Natural killer cell treated with Interleukin-12 subunit alpha and Interleukin-12 subunit beta and Interleukin-15 and Interleukin-18, amount 100 ng/mL, for 72 hours (primary cell): ENCODE measurements at regions not wholly inside any gene's neighbourhood (a gene's known extent, or its start where the extent isn't known, plus 50 kb on each side); places are given as distances from the start of the nearest gene placed in this dataset.
A peak's percentile ranks its signal among the peaks of the same experiment; 100 is the strongest.
"Not testable (repeated sequence)": the region's sequence is repeated elsewhere in the genome, so short reads cannot be mapped to it uniquely, and the experiment has no call there.

Experiments
- ATAC-seq, 2 donors: fragments of 150-1000 bp; cut with Tn5 transposase in 1 of 2; sonication (Bioruptor Pico), chemical (Tn5 transposase) in 1 of 2; 2 replicates each; pipeline ENCODE4 v1.10.0; 2021
- DNase-seq: peaks from one replicate; pipeline ENCODE4 v3.0.0; 2022; ENCODE audit warnings: low spot score
- H3K27ac Mint-ChIP-seq, 2 donors: 1 replicate in 1 of 2; 2 replicates in 1 of 2; pipeline ENCODE4 v1.8.0; 2022; ENCODE audit warnings: mixed read lengths in 2 of 2, mild to moderate bottlenecking in 1 of 2, moderate library complexity in 1 of 2
- H3K27me3 Mint-ChIP-seq, 2 donors: 1 replicate in 1 of 2; 2 replicates in 1 of 2; pipeline ENCODE4 v1.8.0; 2022; ENCODE audit warnings: mixed read lengths in 2 of 2
- H3K36me3 Mint-ChIP-seq: one replicate; pipeline ENCODE4 v1.8.0; 2022; ENCODE audit warnings: mixed read lengths
- H3K4me1 Mint-ChIP-seq, 2 donors: 1 replicate in 1 of 2; 2 replicates in 1 of 2; pipeline ENCODE4 v1.8.0; 2022; ENCODE audit warnings: low read depth in 2 of 2, mixed read lengths in 2 of 2, mild to moderate bottlenecking in 1 of 2
- H3K4me3 Mint-ChIP-seq: one replicate; pipeline ENCODE4 v1.8.0; 2022; ENCODE audit warnings: mixed read lengths
- H3K9me3 Mint-ChIP-seq: 2 replicates; pipeline ENCODE4 v1.8.0; 2022; ENCODE audit warnings: mixed read lengths

GRCh38 chr10:133015816-133016462 lies 71.8 kb upstream of the ADGRA1 start:
- no peaks in the 10 kb centered on the region for H3K36me3 Mint-ChIP-seq
- DNase-seq (no peak), ATAC-seq (peak in 1 of 2 donors; percentile 44)
- no peak overlapping the region for H3K4me3 Mint-ChIP-seq
- H3K9me3 Mint-ChIP-seq: no peaks in the 10 kb centered on the region
- H3K27ac Mint-ChIP-seq: no peak overlapping the region
- H3K27me3 Mint-ChIP-seq: peaks cover 4 to 7% of the 10 kb centered on the region in 2 donors
- no peaks in the 10 kb centered on the region for H3K4me1 Mint-ChIP-seq

- H3K4me3 Mint-ChIP-seq: no peak overlapping the region
- no peak for ATAC-seq
- no peaks in the 10 kb centered on the region for H3K36me3 Mint-ChIP-seq
- no peaks in the 10 kb centered on the region for H3K4me1 Mint-ChIP-seq
- H3K27ac Mint-ChIP-seq: no peak overlapping the region
- DNase-seq: no peak
- peaks cover 4 to 7% of the 10 kb centered on the region in 2 donors for H3K27me3 Mint-ChIP-seq
- no peaks in the 10 kb centered on the region for H3K9me3 Mint-ChIP-seq
Measured at GRCh38 chr10:133015321-133015720, 72.4 kb upstream of the ADGRA1 start.

GRCh38 chr10:133014416-133015210 lies 72.2 kb upstream of the CFAP46 start:
- Mint-ChIP-seq H3K4me3 (no peak overlapping the region), H3K9me3 (no peaks in the 10 kb centered on the region), H3K4me1 (no peaks in the 10 kb centered on the region), H3K27me3 (peaks cover 4 to 7% of the 10 kb centered on the region in 2 donors), H3K27ac (no peak overlapping the region), H3K36me3 (no peaks in the 10 kb centered on the region)
- ATAC-seq: peak in 1 of 2 donors; percentile 20
- no peak for DNase-seq

GRCh38 chr10:133013463-133013862 lies 71.1 kb upstream of the CFAP46 start:
- Mint-ChIP-seq H3K4me3 (no peak overlapping the region), H3K36me3 (no peaks in the 10 kb centered on the region), H3K4me1 (no peaks in the 10 kb centered on the region), H3K9me3 (no peaks in the 10 kb centered on the region), H3K27ac (no peak overlapping the region), H3K27me3 (peaks cover 4 to 7% of the 10 kb centered on the region in 2 donors)
- DNase-seq: no peak
- no peak for ATAC-seq

DNA sequence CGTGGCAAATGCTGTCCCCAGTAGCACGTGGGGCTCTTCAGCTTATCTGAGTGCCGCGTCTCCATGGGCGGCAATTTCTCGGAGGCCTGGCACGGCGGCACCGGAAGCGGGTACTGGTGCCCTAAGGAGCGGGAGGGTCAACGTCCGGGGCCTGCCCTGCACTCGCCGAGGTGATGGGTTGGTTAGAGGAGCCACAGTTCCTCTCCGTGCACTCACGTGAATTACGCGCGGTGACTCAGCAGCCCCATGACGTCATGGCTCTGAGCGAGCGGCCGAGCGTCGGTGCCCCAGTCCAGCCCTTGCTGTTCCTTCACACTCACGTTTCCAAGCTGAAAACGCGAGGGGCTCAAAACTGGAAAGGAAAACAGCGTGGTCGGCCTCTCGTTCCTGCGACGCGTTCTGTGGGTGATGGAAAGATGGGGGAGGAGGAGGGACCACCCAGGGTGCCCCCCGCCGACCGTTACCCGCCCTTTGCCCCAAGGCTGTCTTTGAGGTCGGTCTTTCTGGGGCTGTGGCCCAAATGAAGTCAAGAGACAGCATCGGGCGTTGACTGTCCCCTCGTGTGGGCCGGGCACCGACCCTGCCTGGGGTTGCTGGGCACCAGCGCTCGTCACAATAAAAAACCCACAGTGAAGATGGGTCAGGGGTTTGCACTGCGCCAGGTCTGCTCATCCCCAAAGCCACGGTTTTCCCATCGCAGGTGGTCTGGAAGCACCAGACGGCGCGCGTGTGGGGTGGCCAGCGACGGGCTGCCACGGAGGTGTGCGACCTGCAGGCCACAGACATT lies 70.4 kb upstream of the CFAP46 start:
- H3K4me3 Mint-ChIP-seq: no peak overlapping the region
- H3K36me3 Mint-ChIP-seq: no peaks in the 10 kb centered on the region
- no peak overlapping the region for H3K27ac Mint-ChIP-seq
- no peaks in the 10 kb centered on the region for H3K9me3 Mint-ChIP-seq
- DNase-seq: no peak
- ATAC-seq: no peak
- no peaks in the 10 kb centered on the region for H3K4me1 Mint-ChIP-seq
- peaks cover 4 to 7% of the 10 kb centered on the region in 2 donors for H3K27me3 Mint-ChIP-seq

- Mint-ChIP-seq H3K27me3 (peaks cover 4 to 7% of the 10 kb centered on the region in 2 donors), H3K4me3 (no peak overlapping the region), H3K4me1 (no peaks in the 10 kb centered on the region), H3K9me3 (no peaks in the 10 kb centered on the region), H3K27ac (no peak overlapping the region), H3K36me3 (no peaks in the 10 kb centered on the region)
- ATAC-seq (no peak), DNase-seq (no peak)
Measured at GRCh38 chr10:133011882-133012281, 69.5 kb upstream of the CFAP46 start.

GRCh38 chr10:133011393-133011792 lies 69.0 kb upstream of the CFAP46 start:
- DNase-seq, H3K4me1 Mint-ChIP-seq, H3K27ac Mint-ChIP-seq, ATAC-seq, H3K27me3 Mint-ChIP-seq, H3K9me3 Mint-ChIP-seq, H3K36me3 Mint-ChIP-seq, H3K4me3 Mint-ChIP-seq: not testable (repeated sequence)

DNA sequence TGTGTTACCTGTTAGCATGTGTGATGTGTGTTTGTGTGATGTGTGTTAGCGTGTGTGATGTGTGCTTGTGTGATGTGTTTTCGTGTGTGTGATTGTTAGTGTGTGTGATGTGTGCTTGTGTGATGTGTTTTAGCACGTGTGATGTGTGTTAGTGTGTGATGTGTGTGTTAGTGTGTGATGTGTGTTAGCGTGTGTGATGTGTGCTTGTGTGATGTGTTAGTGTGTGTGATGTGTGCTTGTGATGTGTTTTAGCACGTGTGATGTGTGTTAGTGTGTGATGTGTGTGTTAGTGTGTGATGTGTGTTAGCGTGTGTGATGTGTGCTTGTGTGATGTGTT lies 68.4 kb upstream of the CFAP46 start:
- H3K4me1 Mint-ChIP-seq, H3K9me3 Mint-ChIP-seq, ATAC-seq, H3K27me3 Mint-ChIP-seq, DNase-seq, H3K27ac Mint-ChIP-seq, H3K36me3 Mint-ChIP-seq, H3K4me3 Mint-ChIP-seq: not testable (repeated sequence)

- H3K4me1 Mint-ChIP-seq: no peaks in the 10 kb centered on the region
- DNase-seq (no peak), ATAC-seq (no peak)
- no peak overlapping the region for H3K27ac Mint-ChIP-seq
- H3K9me3 Mint-ChIP-seq: no peaks in the 10 kb centered on the region
- H3K27me3 Mint-ChIP-seq: peaks cover 4 to 7% of the 10 kb centered on the region in 2 donors
- H3K36me3 Mint-ChIP-seq: no peaks in the 10 kb centered on the region
- no peak overlapping the region for H3K4me3 Mint-ChIP-seq
Measured at GRCh38 chr10:133010095-133010842, 67.9 kb upstream of the CFAP46 start.

- Mint-ChIP-seq H3K4me1 (no peaks in the 10 kb centered on the region), H3K27ac (no peak overlapping the region)
- no peak for ATAC-seq
Measured at GRCh38 chr10:133009218-133009950, 67.0 kb upstream of the CFAP46 start.

DNA sequence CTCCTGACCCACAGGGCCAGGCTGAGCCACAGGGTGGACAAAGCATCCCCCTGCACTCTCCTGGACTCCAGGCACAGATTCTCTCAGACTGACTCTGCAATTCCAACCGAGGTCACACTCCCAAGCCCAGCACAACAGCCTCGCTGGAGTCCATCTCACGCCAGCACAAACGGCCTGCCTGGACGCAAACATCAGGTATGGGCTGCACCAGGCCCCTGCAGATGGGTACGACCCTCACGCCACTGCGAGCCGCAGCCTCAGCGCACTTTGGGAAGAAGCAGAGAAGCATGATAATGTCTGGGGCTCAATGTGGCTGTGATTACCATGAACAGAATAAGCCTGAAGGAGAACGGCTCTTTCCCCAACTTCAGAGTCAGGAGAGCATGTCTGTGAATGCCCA lies 66.4 kb upstream of the CFAP46 start:
- DNase-seq (no peak), ATAC-seq (no peak)
- Mint-ChIP-seq H3K9me3 (no peaks in the 10 kb centered on the region), H3K27me3 (peaks cover 4 to 7% of the 10 kb centered on the region in 2 donors), H3K4me1 (no peaks in the 10 kb centered on the region), H3K27ac (no peak overlapping the region), H3K4me3 (no peak overlapping the region), H3K36me3 (no peaks in the 10 kb centered on the region)

More at GRCh38 chr10:133009218-133009950, 67.0 kb upstream of the CFAP46 start:
- Mint-ChIP-seq H3K4me3 (no peak overlapping the region), H3K9me3 (no peaks in the 10 kb centered on the region), H3K36me3 (no peaks in the 10 kb centered on the region), H3K27me3 (peaks cover 4 to 7% of the 10 kb centered on the region in 2 donors)
- DNase-seq: no peak

- no peak for ATAC-seq
- Mint-ChIP-seq H3K9me3 (no peaks in the 10 kb centered on the region), H3K4me1 (no peaks in the 10 kb centered on the region), H3K4me3 (no peak overlapping the region), H3K27me3 (peaks cover under 1 to 3% of the 10 kb centered on the region in 2 donors), H3K36me3 (no peaks in the 10 kb centered on the region), H3K27ac (no peak overlapping the region)
- DNase-seq: no peak
Measured at GRCh38 chr10:133008196-133008595, 65.8 kb upstream of the CFAP46 start.

DNA sequence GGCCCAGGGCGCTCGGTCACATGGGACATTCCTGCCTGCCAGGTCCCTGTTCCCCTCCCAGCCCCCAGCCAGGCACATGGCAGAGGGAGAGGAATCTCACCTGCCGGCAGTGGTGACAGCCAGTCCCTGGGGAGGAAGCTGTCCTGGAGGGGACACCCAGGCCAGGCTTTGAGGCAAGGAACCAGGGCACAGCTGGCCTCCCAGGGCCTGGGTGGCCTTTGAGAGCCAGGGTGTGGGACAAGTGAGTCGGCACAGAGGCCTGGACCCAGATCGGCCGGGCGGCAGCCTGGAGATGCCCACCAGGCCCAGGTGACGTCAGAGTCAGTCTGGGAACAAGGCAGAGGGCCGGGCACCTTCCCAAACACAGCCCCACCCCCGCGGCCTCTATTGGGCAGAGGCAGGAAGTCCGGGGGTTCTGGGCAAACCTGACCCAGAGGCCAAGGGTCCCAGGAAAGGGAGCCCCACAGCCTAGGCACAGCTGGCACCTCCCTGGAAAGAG lies 65.0 kb upstream of the CFAP46 start:
- no peak overlapping the region for H3K27ac Mint-ChIP-seq
- H3K4me1 Mint-ChIP-seq: no peaks in the 10 kb centered on the region
- H3K9me3 Mint-ChIP-seq: no peaks in the 10 kb centered on the region
- peaks cover 0 to 3% of the 10 kb centered on the region in 2 donors for H3K27me3 Mint-ChIP-seq
- no peak overlapping the region for H3K4me3 Mint-ChIP-seq
- ATAC-seq (no peak), DNase-seq (no peak)
- H3K36me3 Mint-ChIP-seq: no peaks in the 10 kb centered on the region
